ENCODE measurements at regions not wholly inside any gene's neighbourhood (a gene's known extent, or its start where the extent isn't known, plus 50 kb on each side); places are given as distances from the start of the nearest gene placed in this dataset.

GRCh38 chrX:140064993-140065392 lies 99.7 kb upstream of the CXorf66 start (continued):
- TF ChIP-seq CSRNP3 (CRISPR knock-in tag; IDR thresholded peaks at IDR 0.05) (no peak), ZFP3 (CRISPR knock-in tag; IDR thresholded peaks at IDR 0.05) (no peak), TCF4 (CRISPR knock-in tag; IDR thresholded peaks at IDR 0.05; ENCODE audit: borderline replicate concordance) (no peak), ZNF70 (CRISPR knock-in tag; IDR thresholded peaks at IDR 0.05) (no peak), CREB5 (CRISPR knock-in tag; IDR thresholded peaks at IDR 0.05; ENCODE audit: low read depth) (no peak), ZC3H10 (CRISPR knock-in tag; IDR thresholded peaks at IDR 0.05) (no peak), OSR1 (CRISPR knock-in tag; IDR thresholded peaks at IDR 0.05) (no peak)

GRCh38 chrX:140057001-140057411 lies 91.7 kb upstream of the CXorf66 start:
- peak; percentile 99 for ATAC-seq

More at GRCh38 chrX:140057001-140057411, 91.7 kb upstream of the CXorf66 start:
- TF ChIP-seq CREB5 (CRISPR knock-in tag; IDR thresholded peaks at IDR 0.05; ENCODE audit: low read depth) (no peak), PPARA (CRISPR knock-in tag; IDR thresholded peaks at IDR 0.05; ENCODE audit: borderline replicate concordance) (no peak), ZNF565 (CRISPR knock-in tag; conservative IDR thresholded peaks at IDR 0.05; ENCODE audit: low read depth) (no peak), ISL1 (CRISPR knock-in tag; IDR thresholded peaks at IDR 0.05) (no peak), ZC3H10 (CRISPR knock-in tag; IDR thresholded peaks at IDR 0.05) (no peak), ZFP30 (CRISPR knock-in tag; IDR thresholded peaks at IDR 0.05) (no peak), ZNF8 (CRISPR knock-in tag; IDR thresholded peaks at IDR 0.05) (no peak), POU6F1 (CRISPR knock-in tag; IDR thresholded peaks at IDR 0.05; ENCODE audit: borderline replicate concordance, low read depth) (no peak), PATZ1 (CRISPR knock-in tag; IDR thresholded peaks at IDR 0.05; ENCODE audit: borderline replicate concordance) (no peak), GLIS3 (CRISPR knock-in tag; IDR thresholded peaks at IDR 0.05) (no peak), SNAI2 (CRISPR knock-in tag; IDR thresholded peaks at IDR 0.05) (no peak), TSHZ2 (CRISPR knock-in tag; IDR thresholded peaks at IDR 0.05) (no peak), ZFP3 (CRISPR knock-in tag; IDR thresholded peaks at IDR 0.05) (no peak), BACH2 (CRISPR knock-in tag; IDR thresholded peaks at IDR 0.05; ENCODE audit: borderline replicate concordance) (no peak), CSRNP3 (CRISPR knock-in tag; IDR thresholded peaks at IDR 0.05) (no peak), CSDC2 (CRISPR knock-in tag; IDR thresholded peaks at IDR 0.05) (no peak), TCF4 (CRISPR knock-in tag; IDR thresholded peaks at IDR 0.05; ENCODE audit: borderline replicate concordance) (no peak), TOX (CRISPR knock-in tag; IDR thresholded peaks at IDR 0.05; ENCODE audit: borderline replicate concordance) (no peak)
